A549 (cell line): ENCODE measurements at regions not wholly inside any gene's neighbourhood (a gene's known extent, or its start where the extent isn't known, plus 50 kb on each side); places are given as distances from the start of the nearest gene placed in this dataset.

Experiments used
- BCL3 ChIP-seq: fragments of >200 bp; sonication (Bioruptor Twin); formaldehyde crosslinking; IDR thresholded peaks from 3 replicates; pipeline ENCODE4 v1.6.1; 2016
- CTCF ChIP-seq: fragments of >200 bp; sonication (Bioruptor Twin); formaldehyde crosslinking; IDR thresholded peaks from 3 replicates; pipeline ENCODE4 v1.5.1; 2016
- ELK1 ChIP-seq: fragments of 150-350 bp; IDR thresholded peaks from 2 replicates; pipeline ENCODE4 v1.6.1; 2014; ENCODE audit warnings: low read depth, mild to moderate bottlenecking, low read length
- HDAC2 ChIP-seq: fragments of 200-600 bp; sonication (generic); IDR thresholded peaks from 2 replicates; pipeline ENCODE4 v1.6.1; 2016
- HOXA7 ChIP-seq: fragments of 250-450 bp; sonication (Bioruptor Pico); IDR thresholded peaks from 2 replicates; pipeline ENCODE4 v1.5.0; 2020; ENCODE audit warnings: mild to moderate bottlenecking, moderate library complexity
- JUN ChIP-seq, 2 experiments: fragments of >200 bp; sonication (Bioruptor Twin); formaldehyde crosslinking; IDR thresholded peaks; 2 replicates in 1 of 2; 3 replicates in 1 of 2; pipeline ENCODE4 v1.6.1; 2016 to 2017
- KDM1A ChIP-seq: fragments of 200-600 bp; sonication (generic); IDR thresholded peaks from 2 replicates; pipeline ENCODE4 v1.6.1; 2016; ENCODE audit warnings: low read depth, mild to moderate bottlenecking
- MAX ChIP-seq: IDR thresholded peaks from 2 replicates; pipeline ENCODE4 v1.6.1; 2012
- POLR2A ChIP-seq: IDR thresholded peaks from 2 replicates; pipeline ENCODE4 v1.6.1; 2012; ENCODE audit warnings: mild to moderate bottlenecking, low read length
- RCOR1 ChIP-seq: fragments of 150-350 bp; IDR thresholded peaks from 2 replicates; pipeline ENCODE4 v1.6.1; 2014; ENCODE audit warnings: antibody characterized with exemption, low read length, low read depth
- REST ChIP-seq: fragments of 200-600 bp; sonication (generic); IDR thresholded peaks from 2 replicates; pipeline ENCODE4 v1.6.1; 2016; ENCODE audit warnings: antibody characterized with exemption, mild to moderate bottlenecking, moderate library complexity
- RFX5 ChIP-seq: fragments of 450-650 bp; IDR thresholded peaks from 2 replicates; pipeline ENCODE4 v1.7.1; 2014; ENCODE audit warnings: antibody characterized with exemption, mild to moderate bottlenecking, moderate library complexity
- SMC3 ChIP-seq: fragments of >200 bp; sonication (Bioruptor Twin); formaldehyde crosslinking; IDR thresholded peaks from 3 replicates; pipeline ENCODE4 v1.6.1; 2018; ENCODE audit warnings: inconsistent platforms

GRCh38 chrX:3442691-3443090 lies 96.2 kb upstream of the MXRA5 start:
- TF ChIP-seq ELK1, result no peak
- no peak for TF ChIP-seq REST
- TF ChIP-seq CTCF, result no peak
- TF ChIP-seq JUN (IDR thresholded peaks at IDR 0.05), result no peak
- no peak for TF ChIP-seq KDM1A
- TF ChIP-seq POLR2A, result no peak
- TF ChIP-seq SMC3, result no peak
- TF ChIP-seq HDAC2, result no peak
- TF ChIP-seq HOXA7, result no peak
- TF ChIP-seq BCL3, result no peak
- TF ChIP-seq RCOR1, result no peak
- TF ChIP-seq MAX, result no peak
- TF ChIP-seq RFX5, result no peak
